GM12878 (cell line): ENCODE measurements at regions not wholly inside any gene's neighbourhood (a gene's known extent, or its start where the extent isn't known, plus 50 kb on each side); places are given as distances from the start of the nearest gene placed in this dataset.

Source experiments
- DPF2 ChIP-seq: fragments of 450-650 bp; IDR thresholded peaks from 2 replicates; pipeline ENCODE4 v1.6.1; 2017; ENCODE audit warnings: mild to moderate bottlenecking
- IKZF1 ChIP-seq: fragments of 450-650 bp; conservative IDR thresholded peaks from 2 replicates; pipeline ENCODE4 v1.6.1; 2017; ENCODE audit warnings: antibody characterized with exemption, mild to moderate bottlenecking
- RBBP5 ChIP-seq: fragments of 200-600 bp; sonication (generic); conservative IDR thresholded peaks from 2 replicates; pipeline ENCODE4 v1.6.1; 2016
- SREBF2 ChIP-seq: IDR thresholded peaks from 2 replicates; pipeline ENCODE4 v1.6.1; 2012; ENCODE audit warnings: mild to moderate bottlenecking, low read length
- SUZ12 ChIP-seq: fragments of 200-600 bp; sonication (generic); IDR thresholded peaks from one replicate; pipeline ENCODE4 v1.6.1; 2018; ENCODE audit warnings: antibody characterized with exemption, mild to moderate bottlenecking; ENCODE audit not compliant: unreplicated experiment
- ZSCAN29 ChIP-seq: fragments of 450-650 bp; IDR thresholded peaks from 2 replicates; pipeline ENCODE4 v1.6.1; 2017; ENCODE audit warnings: mild to moderate bottlenecking, moderate library complexity
- TF ChIP-seq, protein P1 (sequence below): IDR thresholded peaks from 2 replicates; pipeline ENCODE4 v1.6.1; 2012; ENCODE audit warnings: improper control_type of control experiment, low read depth, low read length; ENCODE audit not compliant: insufficient replicate concordance
- TF ChIP-seq, protein P2 (sequence below): fragments of 450-650 bp; IDR thresholded peaks from 2 replicates; pipeline ENCODE4 v1.6.1; 2016; ENCODE audit warnings: mild to moderate bottlenecking
- TF ChIP-seq, protein P3 (sequence below): fragments of 450-650 bp; formaldehyde crosslinking; IDR thresholded peaks from 2 replicates; pipeline ENCODE4 v1.4.0; 2022; ENCODE audit warnings: mild to moderate bottlenecking, moderate library complexity

DNA sequence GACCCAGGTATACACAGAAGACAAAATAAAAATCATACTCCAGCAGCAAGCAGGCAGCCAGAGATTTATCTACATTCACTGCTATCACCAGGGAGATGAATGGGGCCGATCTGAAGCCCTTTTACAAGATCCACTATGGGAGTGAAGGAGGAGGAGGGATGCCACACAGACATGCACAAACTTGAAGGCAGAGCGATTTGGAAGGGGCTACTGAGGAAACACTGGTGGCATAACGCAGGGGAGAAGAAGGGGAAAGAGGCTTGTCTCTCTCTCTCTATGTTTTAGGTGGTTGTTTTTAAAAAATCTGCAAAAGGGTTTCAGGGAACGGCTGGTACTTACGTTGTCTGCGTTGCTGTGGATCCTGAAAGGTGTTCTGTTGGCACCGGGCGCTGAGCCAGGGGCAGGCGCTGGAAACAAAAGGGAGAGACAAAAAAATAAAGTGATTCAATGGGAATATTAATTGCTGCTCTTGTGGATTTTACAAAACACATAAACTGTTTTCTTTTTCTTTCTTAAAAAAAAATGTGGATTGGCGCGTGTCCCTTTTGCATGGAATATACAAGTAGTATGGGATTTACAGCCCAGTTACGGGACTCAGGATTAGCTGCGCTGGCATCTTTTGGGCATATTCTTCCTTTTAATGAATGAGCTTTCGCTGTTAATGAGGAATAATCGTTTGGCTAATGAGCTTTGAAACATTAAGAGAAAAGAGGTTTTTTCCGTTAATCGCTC is 255.3 kb upstream of the PMFBP1 start (continued):
- TF ChIP-seq, protein P1, sequence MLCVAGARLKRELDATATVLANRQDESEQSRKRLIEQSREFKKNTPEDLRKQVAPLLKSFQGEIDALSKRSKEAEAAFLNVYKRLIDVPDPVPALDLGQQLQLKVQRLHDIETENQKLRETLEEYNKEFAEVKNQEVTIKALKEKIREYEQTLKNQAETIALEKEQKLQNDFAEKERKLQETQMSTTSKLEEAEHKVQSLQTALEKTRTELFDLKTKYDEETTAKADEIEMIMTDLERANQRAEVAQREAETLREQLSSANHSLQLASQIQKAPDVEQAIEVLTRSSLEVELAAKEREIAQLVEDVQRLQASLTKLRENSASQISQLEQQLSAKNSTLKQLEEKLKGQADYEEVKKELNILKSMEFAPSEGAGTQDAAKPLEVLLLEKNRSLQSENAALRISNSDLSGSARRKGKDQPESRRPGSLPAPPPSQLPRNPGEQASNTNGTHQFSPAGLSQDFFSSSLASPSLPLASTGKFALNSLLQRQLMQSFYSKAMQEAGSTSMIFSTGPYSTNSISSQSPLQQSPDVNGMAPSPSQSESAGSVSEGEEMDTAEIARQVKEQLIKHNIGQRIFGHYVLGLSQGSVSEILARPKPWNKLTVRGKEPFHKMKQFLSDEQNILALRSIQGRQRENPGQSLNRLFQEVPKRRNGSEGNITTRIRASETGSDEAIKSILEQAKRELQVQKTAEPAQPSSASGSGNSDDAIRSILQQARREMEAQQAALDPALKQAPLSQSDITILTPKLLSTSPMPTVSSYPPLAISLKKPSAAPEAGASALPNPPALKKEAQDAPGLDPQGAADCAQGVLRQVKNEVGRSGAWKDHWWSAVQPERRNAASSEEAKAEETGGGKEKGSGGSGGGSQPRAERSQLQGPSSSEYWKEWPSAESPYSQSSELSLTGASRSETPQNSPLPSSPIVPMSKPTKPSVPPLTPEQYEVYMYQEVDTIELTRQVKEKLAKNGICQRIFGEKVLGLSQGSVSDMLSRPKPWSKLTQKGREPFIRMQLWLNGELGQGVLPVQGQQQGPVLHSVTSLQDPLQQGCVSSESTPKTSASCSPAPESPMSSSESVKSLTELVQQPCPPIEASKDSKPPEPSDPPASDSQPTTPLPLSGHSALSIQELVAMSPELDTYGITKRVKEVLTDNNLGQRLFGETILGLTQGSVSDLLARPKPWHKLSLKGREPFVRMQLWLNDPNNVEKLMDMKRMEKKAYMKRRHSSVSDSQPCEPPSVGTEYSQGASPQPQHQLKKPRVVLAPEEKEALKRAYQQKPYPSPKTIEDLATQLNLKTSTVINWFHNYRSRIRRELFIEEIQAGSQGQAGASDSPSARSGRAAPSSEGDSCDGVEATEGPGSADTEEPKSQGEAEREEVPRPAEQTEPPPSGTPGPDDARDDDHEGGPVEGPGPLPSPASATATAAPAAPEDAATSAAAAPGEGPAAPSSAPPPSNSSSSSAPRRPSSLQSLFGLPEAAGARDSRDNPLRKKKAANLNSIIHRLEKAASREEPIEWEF: no peak
- TF ChIP-seq SREBF2: no peak
- TF ChIP-seq ZSCAN29: no peak
- TF ChIP-seq DPF2: no peak
- TF ChIP-seq RBBP5: no peak
- TF ChIP-seq SUZ12: no peak
- no peak for TF ChIP-seq IKZF1
- TF ChIP-seq, protein P2, sequence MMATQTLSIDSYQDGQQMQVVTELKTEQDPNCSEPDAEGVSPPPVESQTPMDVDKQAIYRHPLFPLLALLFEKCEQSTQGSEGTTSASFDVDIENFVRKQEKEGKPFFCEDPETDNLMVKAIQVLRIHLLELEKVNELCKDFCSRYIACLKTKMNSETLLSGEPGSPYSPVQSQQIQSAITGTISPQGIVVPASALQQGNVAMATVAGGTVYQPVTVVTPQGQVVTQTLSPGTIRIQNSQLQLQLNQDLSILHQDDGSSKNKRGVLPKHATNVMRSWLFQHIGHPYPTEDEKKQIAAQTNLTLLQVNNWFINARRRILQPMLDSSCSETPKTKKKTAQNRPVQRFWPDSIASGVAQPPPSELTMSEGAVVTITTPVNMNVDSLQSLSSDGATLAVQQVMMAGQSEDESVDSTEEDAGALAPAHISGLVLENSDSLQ: no peak
- TF ChIP-seq, protein P3, sequence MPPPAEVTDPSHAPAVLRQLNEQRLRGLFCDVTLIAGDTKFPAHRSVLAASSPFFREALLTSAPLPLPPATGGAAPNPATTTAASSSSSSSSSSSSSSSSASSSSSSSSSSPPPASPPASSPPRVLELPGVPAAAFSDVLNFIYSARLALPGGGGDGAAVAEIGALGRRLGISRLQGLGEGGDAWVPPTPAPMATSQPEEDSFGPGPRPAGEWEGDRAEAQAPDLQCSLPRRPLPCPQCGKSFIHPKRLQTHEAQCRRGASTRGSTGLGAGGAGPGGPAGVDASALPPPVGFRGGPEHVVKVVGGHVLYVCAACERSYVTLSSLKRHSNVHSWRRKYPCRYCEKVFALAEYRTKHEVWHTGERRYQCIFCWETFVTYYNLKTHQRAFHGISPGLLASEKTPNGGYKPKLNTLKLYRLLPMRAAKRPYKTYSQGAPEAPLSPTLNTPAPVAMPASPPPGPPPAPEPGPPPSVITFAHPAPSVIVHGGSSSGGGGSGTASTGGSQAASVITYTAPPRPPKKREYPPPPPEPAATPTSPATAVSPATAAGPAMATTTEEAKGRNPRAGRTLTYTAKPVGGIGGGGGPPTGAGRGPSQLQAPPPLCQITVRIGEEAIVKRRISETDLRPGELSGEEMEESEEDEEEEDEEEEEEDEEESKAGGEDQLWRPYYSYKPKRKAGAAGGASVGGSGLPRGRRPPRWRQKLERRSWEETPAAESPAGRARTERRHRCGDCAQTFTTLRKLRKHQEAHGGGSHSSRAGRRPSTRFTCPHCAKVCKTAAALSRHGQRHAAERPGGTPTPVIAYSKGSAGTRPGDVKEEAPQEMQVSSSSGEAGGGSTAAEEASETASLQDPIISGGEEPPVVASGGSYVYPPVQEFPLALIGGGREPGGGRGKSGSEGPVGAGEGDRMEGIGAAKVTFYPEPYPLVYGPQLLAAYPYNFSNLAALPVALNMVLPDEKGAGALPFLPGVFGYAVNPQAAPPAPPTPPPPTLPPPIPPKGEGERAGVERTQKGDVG (CRISPR knock-in tag): no peak
- TF ChIP-seq, all 136 proteins: peak for 0
